ENCODE measurements at regions not wholly inside any gene's neighbourhood (a gene's known extent, or its start where the extent isn't known, plus 50 kb on each side); places are given as distances from the start of the nearest gene placed in this dataset.
"Not testable (repeated sequence)": the region's sequence is repeated elsewhere in the genome, so short reads cannot be mapped to it uniquely, and the experiment has no call there.

- ATAC-seq; intact Hi-C loops (cut with DNase I, micrococcal nuclease): not testable (repeated sequence)
These were observed 635.6 kb downstream of the TP53TG3F start for GRCh38 chr16:34095006-34095405.

GRCh38 chr16:34096911-34097310 is 637.5 kb downstream of the TP53TG3F start:
- intact Hi-C loops (cut with DNase I, micrococcal nuclease); ATAC-seq; DNase-seq: not testable (repeated sequence)

More at GRCh38 chr16:34095006-34095405, 635.6 kb downstream of the TP53TG3F start:
- not testable (repeated sequence) for DNase-seq

- intact Hi-C loops (cut with DNase I, micrococcal nuclease); DNase-seq; ATAC-seq: not testable (repeated sequence)
These were observed 637.9 kb downstream of the TP53TG3F start for GRCh38 chr16:34097326-34097725.

- ATAC-seq: not testable (repeated sequence)
These were observed 638.6 kb downstream of the TP53TG3F start for GRCh38 chr16:34098033-34098432.

GRCh38 chr16:34099028-34099427 is 639.6 kb downstream of the TP53TG3F start:
- DNase-seq; ATAC-seq; intact Hi-C loops (cut with DNase I, micrococcal nuclease): not testable (repeated sequence)

More at GRCh38 chr16:34098033-34098432, 638.6 kb downstream of the TP53TG3F start:
- DNase-seq; intact Hi-C loops (cut with DNase I, micrococcal nuclease): not testable (repeated sequence)

All from left colon (tissue), 2 donors.